ENCODE measurements at regions not wholly inside any gene's neighbourhood (a gene's known extent, or its start where the extent isn't known, plus 50 kb on each side); places are given as distances from the start of the nearest gene placed in this dataset.

DNA sequence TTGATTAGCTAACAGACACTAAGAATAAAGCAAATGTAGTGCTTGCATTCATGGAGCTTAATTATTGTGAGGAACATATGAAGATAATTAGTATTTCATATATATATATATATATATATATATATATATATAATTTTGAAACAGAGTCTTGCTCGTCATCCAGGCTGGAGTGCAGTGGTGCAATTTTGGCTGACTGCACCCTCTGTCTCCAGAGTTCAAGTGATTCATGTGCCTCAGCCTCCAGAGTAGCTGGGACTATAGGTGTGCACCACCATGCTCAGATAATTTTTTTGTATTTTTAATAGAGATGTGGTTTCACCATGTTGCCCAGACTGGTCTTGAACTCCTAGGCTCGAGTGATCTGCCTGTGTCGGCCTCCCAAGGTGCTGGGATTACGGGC, 1091.6 kb upstream of the TMEM132C start:
- ChIA-PET POLR2A (no interaction called here), CTCF (interaction anchor here (0.6 kb wide), 1 partner anchor 78 kb away, joined by 3 read pairs; no protein-coding TSS in a partner anchor)
- no TSS peak for BruUV-seq (replicated peaks)
- no peaks in the 10 kb centered on the region for H3K27me3 Mint-ChIP-seq (ENCODE audit: insufficient read depth, unreplicated experiment)
- H3K36me3 Mint-ChIP-seq (ENCODE audit: insufficient read depth, unreplicated experiment): no peaks in the 10 kb centered on the region
- TF ChIP-seq CTCF (IDR thresholded peaks at IDR 0.05; ENCODE audit: unreplicated experiment): no peak
- peaks cover 10% of the 10 kb centered on the region for H3K4me1 Mint-ChIP-seq (ENCODE audit: insufficient read depth, unreplicated experiment)
- H3K9me3 Mint-ChIP-seq (ENCODE audit: unreplicated experiment): peaks cover 15% of the 10 kb centered on the region
- no peak for DNase-seq (ENCODE audit: unreplicated experiment)
- H3K27ac Mint-ChIP-seq (ENCODE audit: low read depth, unreplicated experiment): no peak overlapping the region
- H3K4me3 Mint-ChIP-seq (ENCODE audit: unreplicated experiment): no peak overlapping the region
- intact Hi-C loops (cut with micrococcal nuclease): no loop called here

GRCh38 chr12:127176804-127177203, 1090.2 kb upstream of the TMEM132C start:
- no TSS peak for BruUV-seq (replicated peaks)

GRCh38 chr12:127178052-127178451, 1088.9 kb upstream of the TMEM132C start:
- H3K27ac Mint-ChIP-seq (ENCODE audit: low read depth, unreplicated experiment): no peak overlapping the region
- CTCF ChIA-PET: interaction anchor here (0.6 to 0.8 kb wide), 2 partner anchors 33 to 595 kb away, joined by 3 read pairs; no protein-coding TSS in a partner anchor
- POLR2A ChIA-PET: no interaction called here
- intact Hi-C loops (cut with micrococcal nuclease): no loop called here
- DNase-seq (ENCODE audit: unreplicated experiment): no peak
- H3K9me3 Mint-ChIP-seq (ENCODE audit: unreplicated experiment): peaks cover 8% of the 10 kb centered on the region
- H3K4me3 Mint-ChIP-seq (ENCODE audit: unreplicated experiment): no peak overlapping the region
- no peaks in the 10 kb centered on the region for H3K36me3 Mint-ChIP-seq (ENCODE audit: insufficient read depth, unreplicated experiment)
- peaks cover 5% of the 10 kb centered on the region for H3K4me1 Mint-ChIP-seq (ENCODE audit: insufficient read depth, unreplicated experiment)
- H3K27me3 Mint-ChIP-seq (ENCODE audit: insufficient read depth, unreplicated experiment): no peaks in the 10 kb centered on the region
- BruUV-seq (replicated peaks): no TSS peak
- no peak for TF ChIP-seq CTCF (IDR thresholded peaks at IDR 0.05; ENCODE audit: unreplicated experiment)

More at GRCh38 chr12:127176804-127177203, 1090.2 kb upstream of the TMEM132C start:
- Mint-ChIP-seq H3K27ac (ENCODE audit: low read depth, unreplicated experiment) (no peak overlapping the region), H3K36me3 (ENCODE audit: insufficient read depth, unreplicated experiment) (no peaks in the 10 kb centered on the region), H3K9me3 (ENCODE audit: unreplicated experiment) (peaks cover 13% of the 10 kb centered on the region), H3K4me3 (ENCODE audit: unreplicated experiment) (no peak overlapping the region), H3K27me3 (ENCODE audit: insufficient read depth, unreplicated experiment) (no peaks in the 10 kb centered on the region), H3K4me1 (ENCODE audit: insufficient read depth, unreplicated experiment) (peaks cover 5% of the 10 kb centered on the region)
- CTCF ChIA-PET: no interaction called here
- intact Hi-C loops (cut with micrococcal nuclease): no loop called here
- no peak for TF ChIP-seq CTCF (IDR thresholded peaks at IDR 0.05; ENCODE audit: unreplicated experiment)
- no peak for DNase-seq (ENCODE audit: unreplicated experiment)
- POLR2A ChIA-PET: interaction anchor here (0.7 kb wide), 1 partner anchor 8 kb away, joined by 4 read pairs; no protein-coding TSS in a partner anchor

GRCh38 chr12:127178463-127178862, 1088.5 kb upstream of the TMEM132C start:
- no peak for TF ChIP-seq CTCF (IDR thresholded peaks at IDR 0.05; ENCODE audit: unreplicated experiment)
- ChIA-PET POLR2A (no interaction called here), CTCF (interaction anchor here (0.6 to 0.8 kb wide), 2 partner anchors 32 to 595 kb away, joined by 3 read pairs; no protein-coding TSS in a partner anchor)
- H3K36me3 Mint-ChIP-seq (ENCODE audit: insufficient read depth, unreplicated experiment): no peaks in the 10 kb centered on the region
- no peak overlapping the region for H3K27ac Mint-ChIP-seq (ENCODE audit: low read depth, unreplicated experiment)
- no TSS peak for BruUV-seq (replicated peaks)
- no peak overlapping the region for H3K4me3 Mint-ChIP-seq (ENCODE audit: unreplicated experiment)
- peaks cover 8% of the 10 kb centered on the region for H3K9me3 Mint-ChIP-seq (ENCODE audit: unreplicated experiment)
- intact Hi-C loops (cut with micrococcal nuclease): no loop called here
- DNase-seq (ENCODE audit: unreplicated experiment): no peak
- H3K27me3 Mint-ChIP-seq (ENCODE audit: insufficient read depth, unreplicated experiment): no peaks in the 10 kb centered on the region
- peaks cover 5% of the 10 kb centered on the region for H3K4me1 Mint-ChIP-seq (ENCODE audit: insufficient read depth, unreplicated experiment)
